Parathyroid adenoma (tissue), 2 donors: ENCODE measurements at regions not wholly inside any gene's neighbourhood (a gene's known extent, or its start where the extent isn't known, plus 50 kb on each side); places are given as distances from the start of the nearest gene placed in this dataset.

Experiments used
- H2AFZ ChIP-seq: fragments of 300-600 bp; sonication (generic); one replicate; pipeline ENCODE4 v1.7.0; 2017; ENCODE audit warnings: antibody characterized with exemption, mild to moderate bottlenecking
- H3K27ac ChIP-seq: fragments of 300-600 bp; sonication (generic); one replicate; pipeline ENCODE4 v1.7.0; 2017
- H3K27me3 ChIP-seq: fragments of 300-600 bp; sonication (generic); one replicate; pipeline ENCODE4 v1.7.0; 2017; ENCODE audit warnings: low read length; ENCODE audit not compliant: control insufficient read depth, insufficient read depth
- H3K36me3 ChIP-seq: fragments of 300-600 bp; sonication (generic); one replicate; pipeline ENCODE4 v1.7.0; 2017; ENCODE audit warnings: low read length; ENCODE audit not compliant: control insufficient read depth, insufficient read depth
- H3K4me1 ChIP-seq: fragments of 300-600 bp; sonication (generic); one replicate; pipeline ENCODE4 v1.7.0; 2017; ENCODE audit warnings: control low read depth
- H3K4me2 ChIP-seq: fragments of 300-600 bp; sonication (generic); one replicate; pipeline ENCODE4 v1.7.0; 2017; ENCODE audit warnings: low read length
- H3K4me3 ChIP-seq: fragments of 300-600 bp; sonication (generic); one replicate; pipeline ENCODE4 v1.7.0; 2017; ENCODE audit warnings: low read depth, low read length
- H3K79me2 ChIP-seq: fragments of 300-600 bp; sonication (generic); one replicate; pipeline ENCODE4 v1.7.0; 2017; ENCODE audit warnings: control low read depth
- H3K9ac ChIP-seq: fragments of 300-600 bp; sonication (generic); one replicate; pipeline ENCODE4 v1.7.0; 2017; ENCODE audit warnings: mild to moderate bottlenecking
- H3K9me3 ChIP-seq: fragments of 300-600 bp; sonication (generic); one replicate; pipeline ENCODE4 v1.7.0; 2017; ENCODE audit warnings: low read length; ENCODE audit not compliant: control insufficient read depth
- CTCF ChIP-seq: fragments of 300-600 bp; sonication (generic); IDR thresholded peaks from one replicate; pipeline ENCODE4 v1.7.0; 2017; ENCODE audit warnings: antibody characterized with exemption, mild to moderate bottlenecking
- donor health status: primary hyperparathyroidism.

GRCh38 chr13:50589139-50589538 is 254.4 kb downstream of the DLEU7 start:
- Histone ChIP-seq H3K27me3 (no peaks in the 10 kb centered on the region), H2AFZ (no peak overlapping the region), H3K4me1 (no peaks in the 10 kb centered on the region), H3K4me2 (no peak overlapping the region), H3K79me2 (no peaks in the 10 kb centered on the region), H3K27ac (no peak overlapping the region), H3K4me3 (no peak overlapping the region), H3K9me3 (no peaks in the 10 kb centered on the region), H3K36me3 (no peaks in the 10 kb centered on the region), H3K9ac (no peak overlapping the region)
- no peak for TF ChIP-seq CTCF

GRCh38 chr13:50589651-50590054 is 253.8 kb downstream of the DLEU7 start:
- no peak overlapping the region for H3K9ac ChIP-seq
- no peak overlapping the region for H3K4me2 ChIP-seq
- H3K9me3 ChIP-seq: no peaks in the 10 kb centered on the region
- no peaks in the 10 kb centered on the region for H3K27me3 ChIP-seq
- H3K79me2 ChIP-seq: no peaks in the 10 kb centered on the region
- H3K27ac ChIP-seq: no peak overlapping the region
- no peak overlapping the region for H2AFZ ChIP-seq
- no peaks in the 10 kb centered on the region for H3K36me3 ChIP-seq
- H3K4me3 ChIP-seq: no peak overlapping the region
- H3K4me1 ChIP-seq: no peaks in the 10 kb centered on the region
- no peak for TF ChIP-seq CTCF

DNA sequence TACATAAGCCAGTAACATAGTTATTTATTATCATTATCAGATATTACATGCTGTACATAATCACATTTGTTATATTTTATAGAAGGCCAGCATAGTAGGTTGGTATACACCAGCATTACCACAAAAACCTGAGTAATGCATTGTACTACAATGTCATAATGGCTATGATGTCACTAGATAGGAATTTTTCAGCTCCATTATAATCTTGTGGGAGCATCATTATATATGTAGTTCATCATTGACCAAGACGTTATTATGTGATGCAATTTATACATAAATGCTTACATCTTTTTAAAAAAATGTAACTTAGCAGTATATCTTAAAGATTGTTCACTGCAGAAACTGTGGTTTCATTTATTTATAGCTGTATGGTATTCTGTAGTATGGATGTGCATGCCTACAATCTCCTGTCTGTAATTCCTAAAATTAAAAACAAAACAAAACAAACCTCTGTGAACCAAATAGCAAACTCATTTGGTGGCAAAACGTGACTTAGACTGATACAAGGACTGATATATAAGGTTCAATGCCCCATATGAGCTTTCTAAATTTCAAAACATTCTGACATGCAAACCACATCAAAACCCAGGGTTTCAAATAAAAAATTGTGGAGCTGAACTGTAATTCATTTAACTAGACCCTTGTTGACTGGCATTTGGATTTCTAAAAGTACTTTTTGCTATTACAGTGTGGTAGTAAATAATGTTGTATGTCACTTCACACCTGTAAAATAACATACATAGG is 250.9 kb downstream of the DLEU7 start:
- Histone ChIP-seq H3K9ac (no peak overlapping the region), H3K4me1 (no peaks in the 10 kb centered on the region), H3K27me3 (no peaks in the 10 kb centered on the region)

DNA sequence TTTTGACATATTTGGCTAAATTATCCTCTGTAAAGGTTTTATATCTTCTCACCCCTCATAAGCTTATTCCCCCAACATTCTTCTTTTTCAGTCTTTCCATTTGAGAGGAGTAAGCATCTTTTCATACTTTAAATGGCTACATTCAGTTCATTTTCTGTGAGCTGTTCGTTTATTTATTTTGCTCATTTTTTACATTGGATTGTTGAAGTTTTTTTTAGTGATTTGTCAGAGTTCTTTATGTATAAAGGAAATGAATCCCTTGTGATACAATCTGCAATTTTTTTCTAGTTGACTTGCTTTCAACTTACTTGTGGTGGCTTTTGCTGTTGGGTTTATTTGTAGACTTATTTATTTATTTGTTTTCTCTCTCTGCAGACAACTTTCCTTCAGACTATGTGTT is 250.3 kb downstream of the DLEU7 start:
- Histone ChIP-seq H3K4me1 (no peaks in the 10 kb centered on the region), H3K9me3 (no peaks in the 10 kb centered on the region), H3K27me3 (no peaks in the 10 kb centered on the region), H3K9ac (no peak overlapping the region), H2AFZ (no peak overlapping the region), H3K4me2 (no peak overlapping the region), H3K4me3 (no peak overlapping the region), H3K27ac (no peak overlapping the region), H3K36me3 (no peaks in the 10 kb centered on the region), H3K79me2 (no peaks in the 10 kb centered on the region)
- TF ChIP-seq CTCF: no peak

More for the DNA sequence above, 250.9 kb downstream of the DLEU7 start:
- H3K4me3 ChIP-seq: no peak overlapping the region
- no peaks in the 10 kb centered on the region for H3K9me3 ChIP-seq
- H3K4me2 ChIP-seq: no peak overlapping the region
- no peaks in the 10 kb centered on the region for H3K79me2 ChIP-seq
- H3K36me3 ChIP-seq: no peaks in the 10 kb centered on the region
- no peak for TF ChIP-seq CTCF
- H2AFZ ChIP-seq: no peak overlapping the region
- H3K27ac ChIP-seq: no peak overlapping the region
